Ureter (tissue), 1 donor: ENCODE measurements at regions not wholly inside any gene's neighbourhood (a gene's known extent, or its start where the extent isn't known, plus 50 kb on each side); places are given as distances from the start of the nearest gene placed in this dataset.
"Not testable (repeated sequence)": the region's sequence is repeated elsewhere in the genome, so short reads cannot be mapped to it uniquely, and the experiment has no call there.

Source experiments
- DNase-seq: peaks from one replicate; pipeline ENCODE4 v3.0.0-alpha.2; 2020; ENCODE audit warnings: low spot score
- donor health status: DM: yes; HTN: yes; CAD: no.

DNA sequence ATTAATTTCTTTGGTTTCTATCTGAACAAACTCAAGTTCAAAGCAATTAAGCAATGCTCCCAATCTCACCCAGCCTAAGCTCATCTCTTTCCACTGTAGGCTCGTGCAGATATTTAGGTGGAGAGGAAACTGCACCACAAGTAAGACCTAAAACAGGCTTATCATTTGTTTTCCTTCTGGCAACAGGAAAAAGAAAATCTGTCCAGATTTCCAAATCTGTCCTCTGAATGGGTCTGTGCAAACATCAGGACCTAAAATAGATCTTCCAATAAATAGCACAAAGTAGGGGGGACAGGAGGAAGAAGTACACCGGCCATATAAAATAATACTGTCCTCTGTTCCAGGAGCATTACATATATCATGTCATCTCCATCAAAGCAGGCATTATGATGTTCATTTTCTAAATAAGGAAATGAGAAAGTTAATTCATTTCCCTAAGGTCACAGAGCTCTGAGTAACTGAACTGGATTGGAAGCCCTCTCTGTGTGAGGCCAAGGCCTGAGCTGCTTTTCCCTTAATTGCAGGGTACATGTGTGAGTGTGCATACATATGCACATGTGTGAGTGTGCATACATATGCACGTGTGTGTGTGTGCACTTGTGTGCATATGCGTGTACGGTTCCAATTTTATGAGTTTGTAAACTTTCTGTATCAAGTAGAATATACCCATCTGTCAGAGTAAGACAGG, 92.8 kb upstream of the PARD3 start:
- no peak for DNase-seq

DNA sequence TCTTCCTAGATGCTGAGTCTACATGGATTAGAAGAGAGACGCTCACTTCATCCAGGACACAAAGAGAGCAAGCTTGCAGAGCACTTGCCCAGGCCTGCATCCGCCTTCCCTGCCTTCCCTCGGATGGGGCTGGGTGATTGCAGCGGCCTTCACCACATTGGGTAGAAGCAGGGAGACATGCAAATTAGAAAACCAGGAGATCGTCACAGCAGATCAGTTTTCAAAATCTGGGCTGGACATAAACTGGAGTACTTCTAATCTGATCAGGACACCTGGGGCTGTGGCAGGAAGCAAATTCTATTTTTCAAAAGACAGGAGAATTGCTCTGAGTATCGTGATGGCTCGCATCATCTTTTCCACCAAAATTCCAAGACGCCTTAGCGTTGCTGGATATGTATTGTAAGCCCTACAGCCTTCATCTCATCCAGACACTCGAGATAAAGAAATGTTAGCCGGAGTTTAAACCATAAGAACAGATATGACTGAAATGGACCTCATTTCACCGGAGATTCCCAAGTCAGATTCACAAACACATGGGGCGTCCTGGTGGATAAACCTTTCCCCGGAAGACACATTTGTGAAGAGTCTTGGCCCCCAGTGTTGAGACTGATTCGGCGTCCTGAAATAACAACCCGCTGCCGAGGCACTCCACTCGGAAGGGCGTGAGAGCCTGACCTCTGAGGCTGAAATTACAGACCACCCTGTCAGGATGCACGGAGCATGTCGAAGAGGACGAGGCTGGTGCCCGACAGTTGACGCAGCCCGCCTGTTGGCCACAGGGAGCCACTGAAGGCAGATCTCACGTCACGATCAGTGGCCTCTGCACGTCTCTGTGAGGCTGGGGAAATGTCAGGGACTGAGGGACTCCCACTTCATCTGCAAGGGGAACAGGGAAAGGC, 91.2 kb upstream of the PARD3 start:
- peak; percentile 79 for DNase-seq

- DNase-seq = no peak
These were observed 90.3 kb upstream of the PARD3 start for GRCh38 chr10:34905200-34905927.

GRCh38 chr10:34904191-34904590, 89.1 kb upstream of the PARD3 start:
- no peak for DNase-seq

GRCh38 chr10:34899161-34899560, 84.1 kb upstream of the PARD3 start:
- no peak for DNase-seq

DNA sequence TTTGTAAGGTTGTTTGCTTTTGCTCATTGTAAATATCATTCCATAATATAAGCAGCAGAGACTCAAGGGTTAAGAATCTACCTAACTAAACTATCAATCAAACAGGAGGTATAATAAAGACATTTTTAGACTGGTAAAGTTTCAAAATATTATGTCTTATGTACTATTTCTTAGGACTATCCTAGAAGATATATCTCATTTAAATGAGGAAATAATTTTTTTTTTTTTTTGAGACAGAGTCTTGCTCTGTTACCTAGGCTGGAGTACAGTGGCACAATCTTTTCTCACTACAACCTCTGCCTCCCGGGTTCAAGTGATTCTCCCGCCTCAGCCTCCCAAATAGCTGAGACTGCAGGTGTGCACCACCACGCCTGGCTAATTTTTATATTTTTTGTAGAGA, 80.9 kb upstream of the PARD3 start:
- no peak for DNase-seq

DNA sequence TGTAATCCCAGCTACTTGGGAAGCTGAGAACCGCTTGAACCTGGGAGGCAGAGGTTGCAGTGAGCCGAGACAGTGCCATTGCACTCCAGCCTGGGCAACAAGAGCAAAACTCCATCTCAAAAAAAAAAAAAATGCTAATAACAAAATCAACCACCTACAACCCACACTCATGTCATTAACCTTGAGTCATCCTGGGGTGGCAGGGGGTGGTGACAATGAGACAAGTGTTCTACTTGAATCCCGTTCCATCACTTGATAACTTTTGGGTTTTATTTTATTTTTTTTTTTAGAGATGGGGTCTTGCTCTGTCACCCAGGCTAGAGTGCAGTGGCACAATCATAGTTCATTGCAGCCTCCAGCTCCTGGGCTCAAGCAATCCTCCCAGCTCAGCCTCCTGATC, 80.0 kb upstream of the PARD3 start:
- not testable (repeated sequence) for DNase-seq

GRCh38 chr10:34892521-34892920, 77.4 kb upstream of the PARD3 start:
- DNase-seq = not testable (repeated sequence)

GRCh38 chr10:34890939-34891338, 75.8 kb upstream of the PARD3 start:
- no peak for DNase-seq

DNA sequence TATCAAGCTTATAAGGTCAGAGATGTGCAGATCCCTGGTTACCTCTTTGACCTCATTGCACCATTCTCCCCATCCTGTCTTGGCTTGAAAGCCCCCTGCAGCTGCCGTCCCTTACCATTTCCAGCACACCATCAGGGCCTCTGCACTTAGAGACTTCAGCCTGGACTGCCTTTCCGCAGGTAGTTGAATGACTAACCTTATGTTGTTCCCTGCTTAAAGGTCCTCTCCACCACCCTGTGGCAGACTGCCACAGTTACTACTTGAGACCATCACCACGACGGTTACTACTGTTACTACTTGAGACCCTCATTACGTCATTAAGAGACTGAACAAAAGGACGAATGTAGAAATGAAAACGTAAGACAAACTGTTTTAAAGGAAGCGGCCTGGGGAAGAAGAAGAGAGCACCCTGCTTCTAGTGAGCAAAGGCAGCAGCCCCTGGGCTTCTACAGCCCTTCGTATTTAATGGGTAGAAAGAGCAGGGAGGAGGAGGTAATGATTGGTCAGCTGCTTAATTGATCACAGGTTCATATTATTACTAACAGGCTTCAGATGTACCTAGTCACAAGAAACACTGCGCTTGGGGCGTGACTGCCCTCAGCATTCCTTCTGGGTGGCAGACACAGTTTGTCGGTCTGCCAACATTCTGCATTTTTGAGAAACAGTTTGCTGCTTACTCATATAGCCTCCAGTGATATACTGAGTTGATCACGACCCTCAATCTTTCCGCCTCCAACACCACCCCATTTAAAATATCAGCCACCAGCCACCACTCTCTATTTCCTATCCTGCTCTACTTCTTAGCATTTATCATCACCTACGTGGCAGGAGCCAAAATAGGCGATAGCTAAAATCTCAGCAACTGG, 74.1 kb upstream of the PARD3 start:
- DNase-seq = peak; percentile 57

GRCh38 chr10:34886906-34887642, 72.0 kb upstream of the PARD3 start:
- DNase-seq = no peak

DNA sequence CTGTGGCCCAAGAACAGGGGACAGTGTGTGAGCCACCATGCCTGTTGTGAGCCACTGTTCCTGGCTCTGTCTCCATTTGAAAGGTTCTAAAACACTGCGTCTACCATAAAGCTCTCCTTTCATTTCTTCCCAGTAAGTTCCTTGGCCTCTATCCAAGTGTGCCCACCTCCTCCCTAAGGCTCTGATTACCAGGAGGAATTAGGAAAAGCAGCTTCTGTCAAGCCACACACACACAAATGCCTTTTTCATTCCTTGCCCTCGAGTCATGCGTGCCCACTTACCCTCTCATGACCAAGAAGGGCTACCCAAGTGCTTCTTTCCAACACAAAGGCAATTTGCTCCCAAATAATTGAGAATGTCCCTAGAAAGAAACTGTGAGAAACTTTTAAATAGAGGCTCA, 70.8 kb upstream of the PARD3 start:
- no peak for DNase-seq

GRCh38 chr10:34885011-34885410, 69.9 kb upstream of the PARD3 start:
- no peak for DNase-seq

DNA sequence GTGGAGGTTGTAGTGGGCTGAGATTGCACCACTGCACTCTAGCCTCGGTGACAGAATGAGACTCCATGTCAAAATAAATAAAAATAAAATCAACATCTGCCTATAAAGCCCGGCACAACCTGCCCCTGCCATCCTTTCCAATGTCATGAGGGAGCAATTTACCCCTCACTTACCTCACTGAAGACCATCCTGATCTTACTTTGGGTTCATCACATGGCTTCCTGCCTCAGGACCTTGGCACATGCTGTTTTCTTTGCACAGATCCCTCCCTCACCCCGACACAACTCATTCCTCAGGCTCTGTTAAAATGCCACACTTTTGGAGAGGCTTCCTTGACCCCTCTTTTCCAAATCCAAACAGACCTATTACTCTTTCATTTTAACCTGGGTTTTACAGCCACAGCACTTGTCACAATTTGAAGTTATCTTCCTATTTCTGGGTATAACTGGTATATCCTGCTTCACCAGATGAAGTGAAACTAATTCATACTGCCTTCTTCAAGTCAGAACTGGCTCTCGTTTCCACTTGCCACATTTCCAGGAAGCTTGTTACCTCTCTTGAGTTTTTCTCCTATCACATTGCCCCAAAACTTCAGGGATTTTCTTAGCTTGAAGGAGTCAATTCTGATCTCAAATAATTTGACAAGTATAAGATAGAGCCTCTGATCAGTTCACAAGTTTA, 69.3 kb upstream of the PARD3 start:
- no peak for DNase-seq

- DNase-seq = no peak
These were observed 65.7 kb upstream of the PARD3 start for GRCh38 chr10:34880817-34881216.

- DNase-seq = not testable (repeated sequence)
These were observed 63.6 kb upstream of the PARD3 start for GRCh38 chr10:34878651-34879050.

DNA sequence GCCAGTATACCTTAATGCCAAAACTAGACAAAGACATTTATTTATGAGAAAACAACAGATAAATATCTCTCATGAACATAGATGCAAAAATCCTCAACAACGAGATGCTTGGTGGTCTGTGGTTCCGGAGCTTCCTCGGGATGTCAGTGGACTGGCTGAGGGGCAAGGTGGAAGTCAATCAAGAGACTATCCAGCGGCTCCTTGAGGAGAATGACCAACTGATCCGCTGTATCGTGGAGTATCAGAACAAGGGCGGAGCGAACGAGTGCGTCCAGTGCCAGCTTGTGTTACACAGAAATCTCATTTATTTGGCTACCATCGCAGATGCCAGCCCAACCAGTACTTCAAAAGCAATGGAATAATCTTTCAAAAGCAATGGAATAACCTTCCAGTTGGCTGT, 60.0 kb upstream of the PARD3 start:
- DNase-seq = no peak

GRCh38 chr10:34872820-34873219, 57.7 kb upstream of the PARD3 start:
- DNase-seq = no peak

DNA sequence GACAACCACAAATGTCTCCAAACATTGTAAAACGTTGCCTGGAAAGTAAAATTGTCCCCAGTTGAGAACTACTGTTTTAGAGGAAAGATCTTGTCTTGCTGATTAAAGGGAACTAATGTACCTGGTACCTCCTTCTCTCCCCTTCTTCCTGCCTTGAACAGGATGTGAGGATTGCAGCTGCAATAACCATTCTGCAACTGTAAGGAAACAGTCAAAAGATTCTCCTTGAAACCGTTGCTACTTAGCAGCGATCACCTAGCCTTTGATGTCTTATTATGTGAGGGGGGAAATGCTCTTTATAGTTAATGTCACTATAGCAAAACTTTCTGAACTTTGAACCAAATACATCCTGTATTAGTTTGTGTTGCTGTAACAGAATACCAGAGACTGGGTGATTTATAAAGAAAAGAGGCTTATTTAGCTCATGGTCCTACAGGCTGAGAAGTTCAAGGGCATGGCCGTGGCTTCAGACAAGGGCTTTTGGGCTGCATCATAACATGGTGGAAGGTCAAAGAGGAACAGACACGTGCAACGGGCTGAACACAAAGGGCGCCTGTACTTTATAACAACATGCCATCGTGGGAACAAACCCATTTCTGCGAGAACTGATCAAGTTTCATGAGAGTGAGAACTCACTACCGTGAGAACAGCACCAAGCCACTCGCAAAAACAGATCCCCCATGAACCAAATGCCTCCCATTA, 54.2 kb upstream of the PARD3 start:
- no peak for DNase-seq

DNA sequence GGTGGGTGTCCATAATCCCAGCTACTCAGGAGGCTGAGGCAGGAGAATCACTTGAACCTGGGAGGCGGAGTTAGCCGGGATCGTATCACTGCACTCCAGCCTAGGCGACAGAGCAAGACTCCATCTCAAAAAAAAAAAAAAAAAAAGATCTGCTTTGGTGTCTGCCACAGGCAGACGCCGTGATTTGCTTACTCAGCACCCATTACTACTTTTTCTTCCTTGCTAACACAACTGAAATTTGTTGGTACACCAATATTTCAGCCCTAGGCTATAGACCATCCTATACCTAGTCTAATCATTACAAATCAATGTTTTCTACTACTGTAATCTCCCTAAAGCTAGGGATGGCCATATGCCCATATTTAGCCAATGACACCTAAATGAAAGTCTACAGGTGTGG, 53.5 kb upstream of the PARD3 start:
- no peak for DNase-seq
